Lower leg skin (tissue), 4 donors: ENCODE measurements at regions not wholly inside any gene's neighbourhood (a gene's known extent, or its start where the extent isn't known, plus 50 kb on each side); places are given as distances from the start of the nearest gene placed in this dataset.

Experiments
- DNase-seq, 2 donors: peaks; one replicate each; pipeline ENCODE4 v3.0.0-alpha.2; 2019; ENCODE audit warnings: low spot score in 2 of 2
- H3K4me3 ChIP-seq: fragments of 200-600 bp; sonication (generic); 2 replicates; pipeline ENCODE4 v1.5.1; 2017; ENCODE audit warnings: mild to moderate bottlenecking, low read depth; ENCODE audit not compliant: poor library complexity, severe bottlenecking
- POLR2A ChIP-seq, 2 donors: fragments of 450-650 bp; IDR thresholded peaks; one replicate each; pipeline ENCODE4 v1.6.1; 2016 to 2017; ENCODE audit warnings: antibody characterized with exemption in 2 of 2, mild to moderate bottlenecking in 1 of 2, moderate library complexity in 1 of 2
- WGBS, 2 donors: methylation state at CpG; one replicate each; pipeline ENCODE4 v1.1.5; 2018; 5-methylcytosine and 5-hydroxymethylcytosine counted together
- intact Hi-C: fragments of 100-400 bp; cut with DNase I; formaldehyde crosslinking; loops from one replicate; pipeline ENCODE4 v1.15.0; 2023; ENCODE audit warnings: low total_unique reads
- TF ChIP-seq, protein P1 (sequence below), 3 donors: fragments of 450-650 bp; IDR thresholded peaks; one replicate each; pipeline ENCODE4 v1.5.1; 2016; ENCODE audit warnings: antibody characterized with exemption in 3 of 3, mild to moderate bottlenecking in 3 of 3, moderate library complexity in 2 of 3

DNA sequence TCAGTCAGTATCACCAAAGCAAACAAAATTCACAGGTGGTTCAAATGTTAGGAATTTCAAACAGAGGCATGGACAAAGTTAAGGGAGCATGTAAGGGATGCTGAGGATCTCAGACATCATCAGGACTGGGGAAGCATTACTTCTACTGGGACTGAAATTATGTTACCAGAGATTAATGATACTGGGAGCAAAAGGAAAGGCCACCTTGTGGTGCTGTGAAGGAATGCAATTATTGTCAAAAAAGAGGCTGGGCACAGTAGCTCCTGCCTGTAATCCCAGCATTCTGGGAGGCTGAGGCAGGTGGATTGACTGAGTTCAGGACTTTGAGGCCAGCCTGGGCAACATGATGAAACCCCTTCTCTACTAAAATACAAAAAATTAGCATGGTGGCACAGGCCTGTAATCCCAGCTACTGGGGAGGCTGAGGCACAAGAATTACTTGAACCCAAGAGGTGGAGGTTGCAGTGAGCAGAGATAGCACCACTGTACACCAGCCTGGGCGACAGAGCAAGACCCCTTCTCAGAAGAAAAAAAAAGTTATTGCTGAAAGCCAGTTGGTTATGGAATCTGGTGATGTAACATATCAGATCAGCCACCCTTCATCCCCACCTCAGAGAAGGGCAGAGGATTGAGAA, 954.3 kb downstream of the PCDH7 start:
- TF ChIP-seq, protein P1, sequence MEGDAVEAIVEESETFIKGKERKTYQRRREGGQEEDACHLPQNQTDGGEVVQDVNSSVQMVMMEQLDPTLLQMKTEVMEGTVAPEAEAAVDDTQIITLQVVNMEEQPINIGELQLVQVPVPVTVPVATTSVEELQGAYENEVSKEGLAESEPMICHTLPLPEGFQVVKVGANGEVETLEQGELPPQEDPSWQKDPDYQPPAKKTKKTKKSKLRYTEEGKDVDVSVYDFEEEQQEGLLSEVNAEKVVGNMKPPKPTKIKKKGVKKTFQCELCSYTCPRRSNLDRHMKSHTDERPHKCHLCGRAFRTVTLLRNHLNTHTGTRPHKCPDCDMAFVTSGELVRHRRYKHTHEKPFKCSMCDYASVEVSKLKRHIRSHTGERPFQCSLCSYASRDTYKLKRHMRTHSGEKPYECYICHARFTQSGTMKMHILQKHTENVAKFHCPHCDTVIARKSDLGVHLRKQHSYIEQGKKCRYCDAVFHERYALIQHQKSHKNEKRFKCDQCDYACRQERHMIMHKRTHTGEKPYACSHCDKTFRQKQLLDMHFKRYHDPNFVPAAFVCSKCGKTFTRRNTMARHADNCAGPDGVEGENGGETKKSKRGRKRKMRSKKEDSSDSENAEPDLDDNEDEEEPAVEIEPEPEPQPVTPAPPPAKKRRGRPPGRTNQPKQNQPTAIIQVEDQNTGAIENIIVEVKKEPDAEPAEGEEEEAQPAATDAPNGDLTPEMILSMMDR (IDR thresholded peaks at IDR 0.05) = no peak
- TF ChIP-seq POLR2A (IDR thresholded peaks at IDR 0.05) = no peak
- no peak overlapping the region for H3K4me3 ChIP-seq
- DNase-seq = no peak
- 37 to 71% methylated on average over 1 of the region's 1 CpG for whole genome bisulfite sequencing, 2 donors
- intact Hi-C loops = loop anchor here (10.0 kb wide), 1 partner anchor 960 kb away; no protein-coding TSS in a partner anchor

DNA sequence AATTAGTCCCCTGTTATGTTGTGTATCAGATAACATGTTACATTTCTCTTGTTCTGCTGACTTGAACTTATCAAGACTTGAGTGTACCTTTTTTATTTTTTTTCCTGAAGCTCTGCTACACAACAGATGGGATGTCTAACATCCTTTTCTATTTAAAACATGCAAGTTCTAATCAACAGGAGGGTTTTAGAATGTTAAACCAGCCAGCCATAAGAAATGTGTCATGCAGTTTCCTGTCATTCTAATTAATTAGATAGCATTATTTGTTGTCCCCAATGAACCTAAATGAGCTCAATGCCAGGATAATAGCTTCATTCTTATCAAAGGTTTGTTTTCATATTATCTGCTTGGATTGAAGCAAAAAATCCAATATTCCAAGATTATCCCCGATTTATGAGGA, 958.2 kb downstream of the PCDH7 start:
- DNase-seq = no peak
- TF ChIP-seq, protein P1 (IDR thresholded peaks at IDR 0.05) = no peak
- no peak for TF ChIP-seq POLR2A (IDR thresholded peaks at IDR 0.05)
- WGBS, 2 donors = 84 to 87% methylated on average over 1 of the region's 1 CpG
- H3K4me3 ChIP-seq = no peak overlapping the region
- intact Hi-C loops = loop anchor here (10.0 kb wide), 1 partner anchor 964 kb away; no protein-coding TSS in a partner anchor

DNA sequence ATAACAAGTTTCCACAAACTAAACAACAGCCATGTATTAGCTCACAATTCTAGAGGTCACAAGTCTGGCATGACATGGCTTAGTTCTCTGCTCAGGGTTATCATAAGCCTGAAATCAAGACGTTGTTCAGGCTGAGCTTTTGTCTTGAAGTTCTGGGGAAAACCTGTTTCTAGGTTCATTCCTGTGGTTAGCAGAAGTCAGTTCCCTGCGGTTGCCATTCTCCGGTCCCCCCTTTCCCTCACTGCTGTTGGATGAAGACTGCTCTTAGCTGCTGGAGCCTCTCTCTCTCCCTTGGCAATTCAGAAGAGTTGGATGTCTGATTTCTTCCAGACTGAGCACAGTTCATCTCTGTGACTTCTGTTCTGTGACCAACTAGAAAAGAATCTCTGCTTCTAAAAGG, 962.6 kb downstream of the PCDH7 start:
- no peak overlapping the region for H3K4me3 ChIP-seq
- TF ChIP-seq, protein P1 (IDR thresholded peaks at IDR 0.05) = no peak
- no peak for TF ChIP-seq POLR2A (IDR thresholded peaks at IDR 0.05)
- intact Hi-C loops = no loop called here
- DNase-seq = no peak
- 62 to 69% methylated on average over 3 of the region's 3 CpGs for WGBS, 2 donors

DNA sequence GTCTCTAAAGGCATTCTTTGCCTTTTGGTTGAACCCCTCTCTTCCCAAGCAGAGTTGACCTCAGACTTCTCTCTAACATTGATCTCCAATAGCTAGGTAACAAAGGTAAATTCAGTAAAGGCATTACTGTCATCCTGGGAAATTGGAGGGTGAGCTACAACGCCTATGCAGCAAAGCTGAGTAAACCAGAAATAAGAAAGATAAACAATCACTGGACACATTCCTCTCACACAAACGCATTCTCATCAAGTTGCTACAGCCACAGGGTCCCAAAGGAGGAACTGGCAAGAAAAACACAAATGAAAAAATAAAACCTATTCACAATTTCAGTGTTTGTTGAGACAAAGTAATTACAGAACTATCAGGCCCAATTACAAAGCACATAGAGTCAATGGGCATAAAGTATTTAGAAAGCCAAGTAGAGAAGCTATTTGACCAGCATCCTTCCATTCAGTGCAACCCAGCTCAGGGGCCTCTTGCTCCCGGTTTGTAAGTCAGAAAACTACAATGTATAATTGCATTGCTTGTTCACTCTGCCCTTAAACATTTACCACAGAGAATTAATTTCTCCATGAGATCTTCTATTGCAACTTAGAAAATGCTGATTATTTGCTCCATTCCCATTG, 967.7 kb downstream of the PCDH7 start:
- TF ChIP-seq, protein P1 (IDR thresholded peaks at IDR 0.05) = no peak
- no peak for TF ChIP-seq POLR2A (IDR thresholded peaks at IDR 0.05)
- H3K4me3 ChIP-seq = no peak overlapping the region
- intact Hi-C loops = no loop called here
- 73 to 77% methylated on average over 3 of the region's 3 CpGs for WGBS, 2 donors
- DNase-seq = no peak

DNA sequence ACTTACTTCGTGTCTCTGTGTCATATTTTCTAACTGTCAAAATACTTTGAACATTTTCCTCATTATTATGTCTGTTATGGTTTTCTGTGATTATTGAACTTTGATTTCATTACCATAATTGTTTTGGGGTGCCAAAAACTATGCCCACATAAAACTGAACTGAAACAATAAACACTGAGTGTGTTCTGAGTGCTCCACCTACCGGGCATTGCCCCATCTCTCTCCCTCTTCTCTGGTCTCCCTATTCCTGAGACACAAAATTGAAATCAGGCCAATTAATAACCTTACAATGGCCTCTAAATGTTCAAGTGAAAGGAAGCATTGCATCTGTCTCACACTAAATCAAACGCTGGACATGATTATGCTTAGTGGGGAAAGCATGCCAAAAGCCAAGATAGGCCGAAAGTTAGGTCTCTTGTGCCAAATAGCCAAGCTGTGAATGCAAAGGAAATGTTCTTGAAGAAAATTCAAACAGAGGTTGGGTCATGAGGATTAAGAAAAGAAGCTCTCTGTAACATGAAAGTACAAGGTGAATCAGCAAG, 972.3 kb downstream of the PCDH7 start:
- intact Hi-C loops = no loop called here
- no peak overlapping the region for H3K4me3 ChIP-seq
- whole genome bisulfite sequencing, 2 donors = 69 to 76% methylated on average over 4 of the region's 4 CpGs
- no peak for DNase-seq
- TF ChIP-seq, protein P1 (IDR thresholded peaks at IDR 0.05) = no peak
- no peak for TF ChIP-seq POLR2A (IDR thresholded peaks at IDR 0.05)
